Right renal pelvis (tissue), 4 donors: ENCODE measurements at regions not wholly inside any gene's neighbourhood (a gene's known extent, or its start where the extent isn't known, plus 50 kb on each side); places are given as distances from the start of the nearest gene placed in this dataset.

Experiments used
- DNase-seq, 4 donors: peaks; one replicate each; pipeline ENCODE4 v3.0.0-alpha.2; 2013; ENCODE audit warnings: low read depth in 4 of 4, low spot score in 3 of 4, missing footprints in 1 of 4

DNA sequence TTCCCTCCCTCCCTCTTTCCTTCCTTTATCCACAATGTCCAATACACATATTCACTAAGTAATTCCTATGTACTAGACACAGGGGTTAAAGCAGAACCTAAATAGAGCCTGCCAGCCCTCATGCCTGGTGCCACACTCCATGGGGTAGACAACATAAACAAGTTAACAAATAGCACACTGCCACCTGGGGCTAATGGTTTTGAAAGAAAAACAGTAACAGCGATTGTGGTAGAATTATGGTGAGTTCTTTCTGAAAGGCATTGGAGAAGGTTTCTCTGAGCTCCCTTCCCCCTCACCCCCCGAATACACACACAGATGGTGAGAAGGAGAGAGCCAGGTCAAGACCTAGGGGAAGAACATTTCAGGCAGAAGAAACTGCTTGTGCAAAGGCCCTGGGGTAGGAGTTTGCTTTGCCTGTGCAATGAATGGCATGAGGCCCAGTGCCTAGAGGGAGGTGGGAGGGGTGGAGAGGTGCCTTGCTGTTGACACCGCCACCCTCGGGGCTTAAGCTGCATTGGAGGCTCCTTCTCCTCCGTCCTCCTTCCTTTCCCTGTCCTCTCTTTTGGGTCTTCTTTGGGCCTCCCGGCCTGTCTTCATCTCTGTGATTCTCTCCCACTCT lies 502.4 kb upstream of the SULF2 start:
- no peak for DNase-seq

GRCh38 chr20:48287021-48287494 lies 501.8 kb upstream of the SULF2 start:
- DNase-seq, result no peak

- DNase-seq, result no peak
Observed at GRCh38 chr20:48286601-48287000, 501.3 kb upstream of the SULF2 start.

DNA sequence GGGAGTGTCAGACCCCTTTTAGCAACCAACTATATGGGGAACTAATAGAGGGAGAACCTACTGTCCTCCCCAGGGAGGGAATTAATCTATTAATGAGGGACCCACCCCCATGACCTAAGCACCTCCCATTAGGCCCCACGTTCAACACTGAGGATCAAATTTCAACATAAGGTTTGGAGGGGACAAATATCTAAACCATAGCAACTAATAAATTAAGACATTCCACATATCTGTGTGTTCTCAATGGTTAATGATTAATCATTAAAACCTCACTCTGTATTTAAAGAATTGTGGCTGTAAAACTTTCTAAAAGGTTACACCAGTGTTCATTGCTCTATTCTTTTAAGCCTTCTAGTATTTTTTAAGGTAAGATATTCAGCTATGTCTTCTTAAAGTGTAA lies 500.4 kb upstream of the SULF2 start:
- DNase-seq, result no peak

DNA sequence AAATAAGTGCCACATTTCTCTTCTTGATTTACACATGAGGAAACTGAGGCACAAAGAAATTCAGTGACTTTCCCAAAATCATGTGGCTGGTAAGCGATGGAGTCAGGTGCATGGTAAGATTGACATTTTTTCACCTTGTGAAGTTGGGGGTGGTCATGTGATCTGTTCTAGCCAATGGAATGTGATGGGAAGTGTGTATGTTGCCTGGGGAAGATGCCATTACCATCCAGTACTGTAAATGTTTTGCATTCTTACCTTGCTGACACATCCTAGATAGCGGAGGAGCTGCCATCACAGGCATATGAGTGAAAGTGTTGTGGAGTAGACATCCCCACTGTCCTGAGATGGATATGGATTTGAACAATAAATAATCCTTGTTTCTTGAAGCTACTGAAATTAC lies 499.6 kb upstream of the SULF2 start:
- no peak for DNase-seq

DNA sequence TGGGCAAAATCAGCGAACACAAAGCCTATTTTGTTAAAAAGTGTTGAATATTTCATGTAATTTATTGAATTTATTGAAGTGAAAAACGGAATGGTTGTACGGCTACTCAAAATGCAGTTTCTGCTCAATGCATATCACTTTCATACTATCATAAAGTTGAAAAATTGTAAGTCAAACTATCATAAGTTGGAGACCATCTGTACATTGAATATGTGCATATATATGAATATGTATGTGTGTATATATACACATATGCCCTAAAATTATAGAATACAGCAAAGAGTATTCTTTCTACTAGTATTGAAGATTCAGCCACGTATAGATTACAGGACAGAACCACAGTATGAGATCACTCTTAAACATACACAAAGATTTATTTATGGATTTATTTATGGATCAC lies 499.0 kb upstream of the SULF2 start:
- DNase-seq, result no peak

DNA sequence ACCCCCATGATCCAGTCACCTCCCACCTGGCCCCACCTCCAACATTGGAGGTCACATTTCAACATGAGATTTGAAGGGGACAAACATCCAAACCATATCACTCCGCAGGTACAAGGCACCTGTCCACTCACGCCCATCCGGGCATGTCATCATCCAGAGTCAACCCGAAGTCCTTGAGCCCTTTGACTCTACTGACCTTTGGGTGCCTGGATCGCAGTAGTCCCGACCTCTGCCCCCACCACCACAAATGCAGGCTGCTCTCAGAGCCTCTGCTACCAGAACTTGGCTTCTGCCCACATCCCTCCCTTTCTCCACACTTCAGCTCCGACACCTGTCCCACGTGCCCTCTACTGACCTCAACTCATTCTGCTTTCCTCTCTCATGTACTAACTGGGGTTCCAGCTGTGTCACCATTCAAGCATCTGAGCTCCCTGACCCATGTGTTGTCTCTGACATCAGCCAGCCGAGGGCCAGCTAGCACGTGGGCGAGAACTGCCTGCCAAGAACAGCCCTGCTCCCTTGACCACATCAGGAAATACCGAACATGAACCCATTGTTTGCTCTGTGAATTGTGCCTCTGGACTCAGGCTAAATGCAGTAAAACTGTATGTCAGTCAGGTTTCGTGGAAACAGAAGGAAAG lies 498.3 kb upstream of the SULF2 start:
- no peak for DNase-seq

DNA sequence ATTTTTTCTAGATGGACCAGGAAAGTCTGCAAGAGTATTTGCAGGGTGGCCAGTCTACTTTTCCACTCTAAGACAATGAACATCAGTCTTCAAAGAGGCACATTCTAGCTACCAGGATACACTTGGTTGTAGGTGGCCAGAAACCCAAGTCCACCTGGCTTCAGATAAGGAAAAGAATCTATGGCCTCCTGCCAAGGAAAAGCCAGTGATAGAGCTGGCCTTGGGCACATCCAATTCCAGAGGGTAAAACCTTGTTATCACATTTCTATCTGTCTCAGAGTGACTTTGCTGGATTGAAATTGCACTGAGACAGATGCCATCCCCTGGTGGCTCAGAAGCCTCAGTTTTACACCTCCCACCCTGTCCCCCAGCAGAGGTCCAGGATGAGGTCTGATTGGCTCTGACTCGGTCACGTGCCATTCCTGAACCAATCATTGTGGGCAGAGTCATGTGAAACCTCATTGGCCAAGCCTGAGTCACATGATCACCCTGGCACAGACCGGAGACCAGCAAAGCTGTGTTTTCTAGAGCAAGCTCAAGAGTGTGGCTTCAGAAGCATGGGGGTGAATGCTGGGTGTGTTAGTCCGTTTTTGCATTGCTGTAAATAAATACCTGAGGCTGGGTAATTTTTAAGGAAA lies 497.4 kb upstream of the SULF2 start:
- DNase-seq, result no peak

DNA sequence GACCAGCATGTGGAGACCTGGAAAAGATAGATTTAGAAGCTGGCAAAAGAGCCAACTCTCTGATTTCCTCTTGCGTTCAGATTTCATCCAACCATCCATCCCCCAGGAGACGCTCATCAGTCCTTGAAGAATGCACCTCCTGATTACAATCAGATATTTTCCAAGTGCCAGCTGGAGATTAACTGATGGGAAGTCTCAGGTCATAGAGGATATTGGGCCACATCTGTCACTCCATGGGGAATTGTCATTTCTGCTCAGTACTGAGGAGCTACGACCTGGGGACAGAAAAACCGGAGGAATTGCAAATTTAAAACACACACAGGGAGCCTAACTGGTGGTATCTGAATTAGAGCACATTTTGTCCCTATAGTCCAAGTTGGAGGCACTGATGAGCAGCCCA lies 496.2 kb upstream of the SULF2 start:
- no peak for DNase-seq

GRCh38 chr20:48278961-48279481 lies 493.7 kb upstream of the SULF2 start:
- DNase-seq, result no peak

GRCh38 chr20:48277266-48277665 lies 492.0 kb upstream of the SULF2 start:
- DNase-seq, result no peak

GRCh38 chr20:48276021-48276342 lies 490.7 kb upstream of the SULF2 start:
- no peak for DNase-seq

DNA sequence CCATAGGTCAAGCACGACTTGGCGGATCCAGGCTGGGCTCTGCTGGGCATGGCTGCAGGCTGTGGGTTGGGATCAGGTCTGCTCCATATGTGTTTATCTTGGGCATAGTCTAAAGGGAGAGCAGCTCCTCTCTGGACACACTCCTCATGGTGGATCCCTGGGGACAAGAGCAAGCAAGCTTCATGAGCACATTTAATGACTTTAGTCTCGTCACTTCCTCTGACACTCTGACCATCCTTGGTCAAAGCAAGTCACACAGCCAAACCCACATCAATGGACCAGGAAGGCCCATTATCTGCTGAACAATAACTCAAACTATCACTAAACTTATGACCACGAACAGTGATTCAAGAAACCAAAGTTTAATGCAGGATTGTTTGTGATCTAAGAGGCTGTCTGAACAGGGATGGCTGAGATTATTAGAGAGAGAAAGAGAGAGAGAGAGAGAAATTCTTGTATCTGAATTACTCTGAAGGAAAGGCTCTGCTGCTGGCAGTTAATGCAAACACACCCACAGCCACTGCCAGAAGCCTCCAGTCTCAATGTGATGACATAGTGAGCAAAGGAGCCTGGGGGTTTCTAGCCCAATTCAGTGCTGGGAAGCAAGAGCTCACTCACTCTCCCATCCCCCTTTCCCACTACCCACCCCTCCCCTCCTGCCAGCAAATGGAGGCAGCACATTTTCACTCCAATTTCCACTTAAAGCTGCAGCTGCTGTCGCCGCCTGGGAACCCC lies 490.2 kb upstream of the SULF2 start:
- no peak for DNase-seq

DNA sequence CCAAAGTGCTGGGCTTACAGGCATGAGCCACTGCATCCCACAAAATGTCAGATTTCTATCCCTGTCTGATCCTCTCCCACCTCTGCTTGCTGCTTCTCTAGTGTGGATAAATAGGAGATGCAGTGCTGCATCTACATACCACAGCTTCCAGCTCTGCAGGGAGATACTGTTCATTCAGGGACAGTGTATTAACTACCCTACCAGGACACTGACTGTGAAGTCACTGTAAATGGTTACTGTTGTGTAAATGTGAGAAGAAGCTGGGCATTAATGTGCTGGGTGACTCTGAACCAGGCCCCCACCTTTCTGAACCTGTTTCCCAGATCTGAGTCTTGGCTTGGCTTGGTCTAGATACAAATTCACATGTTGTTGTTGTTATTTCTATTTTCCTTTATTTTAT lies 488.6 kb upstream of the SULF2 start:
- no peak for DNase-seq

DNA sequence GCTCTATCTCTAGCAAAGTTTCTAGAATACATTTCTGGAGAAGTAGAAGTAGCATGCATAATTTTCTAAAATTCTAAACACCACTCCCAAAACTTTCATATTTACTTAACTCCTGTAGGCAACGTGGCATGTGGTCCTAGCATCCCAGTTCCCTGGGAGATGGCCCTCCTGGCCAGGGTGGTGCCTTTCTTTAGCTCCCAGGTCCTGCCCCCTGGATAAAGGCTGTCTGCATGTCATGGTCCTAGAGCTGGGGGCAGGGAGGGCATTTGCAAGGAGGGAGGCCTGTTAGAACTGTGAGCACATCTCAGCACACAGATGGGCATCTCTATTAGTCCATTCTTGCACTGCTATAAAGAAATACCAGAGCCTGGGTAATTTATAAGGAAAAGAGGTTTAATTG lies 485.6 kb upstream of the SULF2 start:
- no peak for DNase-seq

GRCh38 chr20:48267860-48268633 lies 482.8 kb upstream of the SULF2 start:
- DNase-seq, result no peak

- DNase-seq, result no peak
Observed at GRCh38 chr20:48266571-48266970, 481.3 kb upstream of the SULF2 start.

DNA sequence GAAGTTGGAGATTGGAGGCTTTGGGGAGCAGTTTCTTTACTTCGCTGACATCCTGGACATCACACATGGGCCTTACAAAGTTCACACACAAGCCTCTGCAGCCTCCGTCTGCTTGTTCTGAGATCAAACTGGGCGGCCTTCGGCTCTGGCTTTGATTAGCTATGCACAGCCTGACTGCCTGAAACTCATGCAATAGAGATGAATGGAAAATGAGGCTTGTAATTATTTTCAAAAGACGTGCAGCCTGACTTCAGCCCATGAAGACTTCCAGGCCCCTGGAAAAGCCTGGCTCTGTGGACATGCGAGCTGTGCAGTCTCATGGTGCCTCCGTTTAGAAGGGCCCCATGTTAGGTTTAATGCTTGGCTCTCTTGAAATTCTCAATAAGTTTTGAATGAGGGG lies 480.5 kb upstream of the SULF2 start:
- no peak for DNase-seq

DNA sequence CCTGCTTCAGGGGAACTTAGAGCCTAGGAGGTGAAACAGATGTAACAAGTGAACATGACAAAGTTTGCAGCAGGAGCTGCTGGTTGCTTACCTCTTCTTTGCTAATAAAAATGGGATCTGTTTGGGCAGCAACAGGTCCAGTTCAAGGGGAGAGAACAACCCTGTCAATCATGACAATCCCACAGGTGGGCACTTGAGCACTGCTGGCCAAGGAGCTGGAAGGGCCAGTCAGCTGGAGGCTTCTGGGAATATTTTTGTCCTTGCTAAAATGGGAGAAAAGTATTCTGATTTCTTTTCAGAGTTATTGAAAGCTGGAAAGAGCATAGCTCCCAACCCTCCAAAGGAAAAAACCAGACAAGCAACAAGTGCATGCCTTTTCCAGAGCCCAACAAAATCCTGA lies 477.7 kb upstream of the SULF2 start:
- DNase-seq, result no peak

DNA sequence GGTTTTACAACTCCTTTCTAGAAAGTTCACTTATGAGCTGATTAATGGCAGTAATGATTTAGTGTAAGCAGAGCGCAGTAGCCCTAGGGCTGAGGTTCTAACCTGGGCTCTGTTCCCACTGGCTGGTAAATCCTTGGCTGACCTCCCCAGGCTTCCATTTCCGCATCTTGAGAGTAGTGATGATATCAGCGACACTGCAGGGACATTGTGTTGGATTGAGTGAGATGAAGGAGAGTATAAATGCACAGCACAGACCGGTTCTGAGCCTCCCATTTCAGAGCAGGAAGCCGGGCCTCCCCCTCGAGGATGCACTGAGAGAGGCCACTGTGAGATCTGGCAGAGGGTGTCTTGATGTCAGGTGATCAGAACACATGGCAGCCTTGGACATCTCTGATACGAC lies 477.2 kb upstream of the SULF2 start:
- DNase-seq, result no peak
